GM12878 (cell line): ENCODE measurements at regions not wholly inside any gene's neighbourhood (a gene's known extent, or its start where the extent isn't known, plus 50 kb on each side); places are given as distances from the start of the nearest gene placed in this dataset.

ENCODE experiments used
- CHD4 ChIP-seq: fragments of 200-600 bp; sonication (generic); IDR thresholded peaks from 2 replicates; pipeline ENCODE4 v1.6.1; 2016; ENCODE audit warnings: mild to moderate bottlenecking
- POLR2AphosphoS2 ChIP-seq: IDR thresholded peaks from 2 replicates; pipeline ENCODE4 v1.6.1; 2011; ENCODE audit warnings: low read depth, mild to moderate bottlenecking, low read length, improper control_type of control experiment, moderate library complexity
- SMAD1 ChIP-seq: fragments of 450-650 bp; IDR thresholded peaks from 2 replicates; pipeline ENCODE4 v1.6.1; 2018; ENCODE audit warnings: mild to moderate bottlenecking, low read depth; ENCODE audit not compliant: partially characterized antibody
- TAF1 ChIP-seq: IDR thresholded peaks from 2 replicates; pipeline ENCODE4 v1.6.1; 2011; ENCODE audit warnings: mild to moderate bottlenecking, low read depth, low read length, borderline replicate concordance
- TCF12 ChIP-seq: IDR thresholded peaks from 2 replicates; pipeline ENCODE4 v1.6.1; 2011; ENCODE audit warnings: low read depth, mild to moderate bottlenecking, low read length
- YY1 ChIP-seq: IDR thresholded peaks from 2 replicates; pipeline ENCODE4 v1.6.1; 2011; ENCODE audit warnings: low read depth, mild to moderate bottlenecking, low read length
- TF ChIP-seq, protein P1 (sequence below), 3 experiments: IDR thresholded peaks in 2 of 3; conservative IDR thresholded peaks in 1 of 3; 2 replicates each; pipeline ENCODE4 v1.5.1; 2011; ENCODE audit warnings: low read depth in 3 of 3, low read length in 3 of 3, mild to moderate bottlenecking in 3 of 3, control low read depth in 2 of 3, moderate library complexity in 2 of 3, inconsistent platforms in 1 of 3, mixed read lengths in 1 of 3; ENCODE audit not compliant: control insufficient read depth in 2 of 3, insufficient read depth in 1 of 3; ENCODE audit errors: extremely low read depth in 1 of 3
- TF ChIP-seq, protein P2 (sequence below): IDR thresholded peaks from 2 replicates; pipeline ENCODE4 v1.6.1; 2012; ENCODE audit warnings: low read length, inconsistent platforms

DNA sequence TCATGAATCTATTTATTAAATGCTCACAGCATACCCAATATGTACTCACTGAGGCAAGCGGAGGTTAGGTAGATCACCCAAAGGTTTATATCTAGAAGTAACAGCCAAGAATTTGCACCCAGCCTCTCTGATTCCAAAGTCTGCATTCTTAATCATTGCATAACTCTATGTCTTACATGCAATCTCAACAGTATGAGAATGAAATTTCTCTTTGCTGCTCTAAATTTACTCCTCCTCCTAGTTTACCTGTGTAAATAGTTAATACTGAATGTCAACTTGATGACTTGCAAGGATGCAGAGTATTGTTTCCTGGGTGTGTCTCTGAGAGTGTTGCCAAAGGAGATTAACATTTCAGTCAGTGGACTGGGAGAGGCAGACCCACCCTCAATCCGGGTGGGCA is 840.6 kb downstream of the BRINP3 start:
- TF ChIP-seq TAF1 (no peak), CHD4 (no peak), SMAD1 (no peak), TCF12 (no peak), POLR2AphosphoS2 (no peak), YY1 (no peak)
- TF ChIP-seq, protein P1, sequence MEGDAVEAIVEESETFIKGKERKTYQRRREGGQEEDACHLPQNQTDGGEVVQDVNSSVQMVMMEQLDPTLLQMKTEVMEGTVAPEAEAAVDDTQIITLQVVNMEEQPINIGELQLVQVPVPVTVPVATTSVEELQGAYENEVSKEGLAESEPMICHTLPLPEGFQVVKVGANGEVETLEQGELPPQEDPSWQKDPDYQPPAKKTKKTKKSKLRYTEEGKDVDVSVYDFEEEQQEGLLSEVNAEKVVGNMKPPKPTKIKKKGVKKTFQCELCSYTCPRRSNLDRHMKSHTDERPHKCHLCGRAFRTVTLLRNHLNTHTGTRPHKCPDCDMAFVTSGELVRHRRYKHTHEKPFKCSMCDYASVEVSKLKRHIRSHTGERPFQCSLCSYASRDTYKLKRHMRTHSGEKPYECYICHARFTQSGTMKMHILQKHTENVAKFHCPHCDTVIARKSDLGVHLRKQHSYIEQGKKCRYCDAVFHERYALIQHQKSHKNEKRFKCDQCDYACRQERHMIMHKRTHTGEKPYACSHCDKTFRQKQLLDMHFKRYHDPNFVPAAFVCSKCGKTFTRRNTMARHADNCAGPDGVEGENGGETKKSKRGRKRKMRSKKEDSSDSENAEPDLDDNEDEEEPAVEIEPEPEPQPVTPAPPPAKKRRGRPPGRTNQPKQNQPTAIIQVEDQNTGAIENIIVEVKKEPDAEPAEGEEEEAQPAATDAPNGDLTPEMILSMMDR (IDR thresholded peaks at IDR 0.05 in 2 of 3, conservative IDR thresholded peaks at IDR 0.05 in 1 of 3; ENCODE audit: control insufficient read depth in 2 of 3, extremely low read depth in 1 of 3, insufficient read depth in 1 of 3, low read depth in 3 of 3, low read length in 3 of 3) = no peak
- TF ChIP-seq, protein P2, sequence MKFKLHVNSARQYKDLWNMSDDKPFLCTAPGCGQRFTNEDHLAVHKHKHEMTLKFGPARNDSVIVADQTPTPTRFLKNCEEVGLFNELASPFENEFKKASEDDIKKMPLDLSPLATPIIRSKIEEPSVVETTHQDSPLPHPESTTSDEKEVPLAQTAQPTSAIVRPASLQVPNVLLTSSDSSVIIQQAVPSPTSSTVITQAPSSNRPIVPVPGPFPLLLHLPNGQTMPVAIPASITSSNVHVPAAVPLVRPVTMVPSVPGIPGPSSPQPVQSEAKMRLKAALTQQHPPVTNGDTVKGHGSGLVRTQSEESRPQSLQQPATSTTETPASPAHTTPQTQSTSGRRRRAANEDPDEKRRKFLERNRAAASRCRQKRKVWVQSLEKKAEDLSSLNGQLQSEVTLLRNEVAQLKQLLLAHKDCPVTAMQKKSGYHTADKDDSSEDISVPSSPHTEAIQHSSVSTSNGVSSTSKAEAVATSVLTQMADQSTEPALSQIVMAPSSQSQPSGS = no peak
